HCT116 (cell line): ENCODE measurements at regions not wholly inside any gene's neighbourhood (a gene's known extent, or its start where the extent isn't known, plus 50 kb on each side); places are given as distances from the start of the nearest gene placed in this dataset.

ENCODE experiments used
- ATAC-seq: fragments of 200-7000 bp; cut with Tn5 transposase; 2 replicates; pipeline ENCODE4 v1.9.1; 2020; ENCODE audit warnings: mild to moderate bottlenecking, moderate library complexity
- BruUV-seq: library from RNA; stranded (reverse); fragments of 400-500 nt; replicated peaks from 2 replicates; lab custom pipeline; 2021; lab: Mats Ljungman, UMichigan
- CTCF ChIA-PET: fragments of 300-600 bp; sonication (Branson Sonifier 250); formaldehyde crosslinking; loops from one replicate; lab custom pipeline; 2021; ENCODE audit warnings: antibody characterized with exemption; lab: Charles Lee
- POLR2A ChIA-PET: fragments of 300-600, 350-600 bp; sonication (Branson Sonifier 250); formaldehyde crosslinking; loops from one replicate; lab custom pipeline; 2021; ENCODE audit warnings: antibody characterized with exemption; lab: Charles Lee
- RAD21 ChIA-PET, 2 experiments: fragments of 300-600 bp; sonication (Branson Sonifier 250); formaldehyde crosslinking; loops; one replicate each; lab custom pipeline; 2023; ENCODE audit warnings: low total read pairs in 2 of 2; ENCODE audit not compliant: uncharacterized antibody in 2 of 2, unreplicated experiment in 2 of 2, low non-redundant PET in 1 of 2; lab: Charles Lee
- DNase-seq: peaks from one replicate; pipeline ENCODE4 v3.0.0-alpha.2; 2010; ENCODE audit warnings: low read depth, low spot score
- H2AFZ ChIP-seq: fragments of 200-600 bp; shearing (Covaris generic), sonication (generic); 2 replicates; pipeline ENCODE4 v1.6.1; 2017; ENCODE audit warnings: low read depth, mixed run types, mixed read lengths, antibody characterized with exemption, low read length; ENCODE audit not compliant: poor library complexity, severe bottlenecking
- H3K27ac ChIP-seq: 2 replicates; pipeline ENCODE4 v1.5.1; 2012; ENCODE audit warnings: low read depth, low read length
- H3K27me3 ChIP-seq: fragments of 200-600 bp; sonication (generic); 2 replicates; pipeline ENCODE4 v1.6.1; 2016; ENCODE audit warnings: mixed run types, low read length, mixed read lengths; ENCODE audit not compliant: insufficient read depth
- H3K36me3 ChIP-seq, 2 experiments: fragments of 200-500 bp in 1 of 2; fragments of 200-600 bp in 1 of 2; sonication (Bioruptor generic) in 1 of 2; sonication (generic) in 1 of 2; 2 replicates each; pipeline versions ENCODE4 v1.5.1 to v1.6.1; 2014 to 2016; ENCODE audit warnings: low read length in 2 of 2, inconsistent platforms in 1 of 2, mixed read lengths in 1 of 2, mixed run types in 1 of 2; ENCODE audit not compliant: insufficient read depth in 2 of 2, control insufficient read depth in 1 of 2
- H3K4me1 ChIP-seq, 2 experiments: fragments of 200-600 bp in 1 of 2; sonication (generic) in 1 of 2; 2 replicates each; pipeline versions ENCODE4 v1.5.1 to v1.6.1; 2012 to 2017; ENCODE audit warnings: low read length in 2 of 2, inconsistent platforms in 1 of 2, mild to moderate bottlenecking in 1 of 2, mixed read lengths in 1 of 2, mixed run types in 1 of 2, moderate library complexity in 1 of 2; ENCODE audit not compliant: insufficient read depth in 2 of 2, control insufficient read depth in 1 of 2
- H3K4me2 ChIP-seq: fragments of 200-600 bp; sonication (generic); 2 replicates; pipeline ENCODE4 v1.6.1; 2017; ENCODE audit warnings: mixed run types, low read length, mixed read lengths
- H3K4me3 ChIP-seq, 2 experiments: fragments of 200-600 bp in 1 of 2; sonication (generic) in 1 of 2; replicated peaks in 1 of 2; 2 replicates each; pipeline ENCODE4 v1.5.1; 2011 to 2016; ENCODE audit warnings: low read length in 2 of 2, control low read depth in 1 of 2, low read depth in 1 of 2, mild to moderate bottlenecking in 1 of 2, mixed read lengths in 1 of 2, mixed run types in 1 of 2
- H3K79me2 ChIP-seq: fragments of 200-600 bp; sonication (generic); 2 replicates; pipeline ENCODE4 v1.6.1; 2017; ENCODE audit warnings: mild to moderate bottlenecking, mixed run types, low read length, moderate library complexity, mixed read lengths; ENCODE audit not compliant: insufficient read depth
- H3K9ac ChIP-seq: fragments of 200-600 bp; sonication (generic); 2 replicates; pipeline ENCODE4 v1.6.1; 2016; ENCODE audit warnings: low read length, mixed read lengths
- H3K9me2 ChIP-seq: fragments of 200-600 bp; sonication (generic), shearing (Covaris generic); 2 replicates; pipeline ENCODE4 v1.6.1; 2017; ENCODE audit warnings: mixed run types, mild to moderate bottlenecking, moderate library complexity; ENCODE audit not compliant: insufficient read depth
- H3K9me3 ChIP-seq, 2 experiments: fragments of 200-500 bp in 1 of 2; fragments of 200-600 bp in 1 of 2; sonication (Bioruptor generic) in 1 of 2; sonication (generic) in 1 of 2; 2 replicates each; pipeline ENCODE4 v1.6.1; 2014 to 2017; ENCODE audit warnings: low read length in 2 of 2, mixed read lengths in 2 of 2, inconsistent platforms in 1 of 2, low read depth in 1 of 2, mild to moderate bottlenecking in 1 of 2, mixed run types in 1 of 2, moderate library complexity in 1 of 2; ENCODE audit not compliant: control insufficient read depth in 1 of 2, insufficient read depth in 1 of 2
- H4K20me1 ChIP-seq: fragments of 200-600 bp; sonication (generic), shearing (Covaris generic); 2 replicates; pipeline ENCODE4 v1.6.1; 2017; ENCODE audit warnings: mixed run types, mild to moderate bottlenecking, moderate library complexity; ENCODE audit not compliant: insufficient read depth
- CBX3 ChIP-seq: IDR thresholded peaks from 2 replicates; pipeline ENCODE4 v1.6.1; 2012; ENCODE audit warnings: low read depth
- CEBPB ChIP-seq: IDR thresholded peaks from 2 replicates; pipeline ENCODE4 v1.6.1; 2012; ENCODE audit warnings: low read depth
- EGR1 ChIP-seq: IDR thresholded peaks from 2 replicates; pipeline ENCODE4 v1.6.1; 2012; ENCODE audit warnings: low read depth
- ELF1 ChIP-seq: IDR thresholded peaks from 2 replicates; pipeline ENCODE4 v1.6.1; 2012; ENCODE audit warnings: low read depth, borderline replicate concordance
- EZH2 ChIP-seq: fragments of 200-600 bp; sonication (generic); IDR thresholded peaks from 2 replicates; pipeline ENCODE4 v1.6.1; 2017; ENCODE audit warnings: antibody characterized with exemption, mixed run types
- EZH2phosphoT487 ChIP-seq: fragments of 200-600 bp; IDR thresholded peaks from 2 replicates; pipeline ENCODE4 v1.6.1; 2018; ENCODE audit warnings: antibody characterized with exemption, borderline replicate concordance
- POLR2A ChIP-seq: IDR thresholded peaks from 2 replicates; pipeline ENCODE4 v1.7.0; 2011; ENCODE audit warnings: borderline replicate concordance; ENCODE audit not compliant: insufficient read depth, insufficient read length; ENCODE audit errors: extremely low read depth
- POLR2AphosphoS5 ChIP-seq: IDR thresholded peaks from 2 replicates; pipeline ENCODE4 v1.6.1; 2011; ENCODE audit warnings: mild to moderate bottlenecking, low read depth, low read length, moderate library complexity
- RAD21 ChIP-seq: IDR thresholded peaks from 2 replicates; pipeline ENCODE4 v1.6.1; 2012; ENCODE audit warnings: low read depth, mild to moderate bottlenecking
- SIN3A ChIP-seq: IDR thresholded peaks from 2 replicates; pipeline ENCODE4 v1.6.1; 2012; ENCODE audit warnings: low read depth
- SP1 ChIP-seq: IDR thresholded peaks from 2 replicates; pipeline ENCODE4 v1.6.1; 2012; ENCODE audit warnings: low read depth
- SRF ChIP-seq: IDR thresholded peaks from 2 replicates; pipeline ENCODE4 v1.6.1; 2012; ENCODE audit warnings: low read depth
- TCF7L2 ChIP-seq: IDR thresholded peaks from 2 replicates; pipeline ENCODE4 v1.7.0; 2011; ENCODE audit warnings: borderline replicate concordance, inconsistent platforms; ENCODE audit not compliant: insufficient read depth, insufficient read length; ENCODE audit errors: extremely low read depth
- YY1 ChIP-seq: IDR thresholded peaks from 2 replicates; pipeline ENCODE4 v1.6.1; 2011; ENCODE audit warnings: low read length, low read depth, moderate library complexity, mild to moderate bottlenecking; ENCODE audit not compliant: insufficient replicate concordance; ENCODE audit errors: extremely low read depth
- ZFX ChIP-seq: fragments of 450-650 bp; IDR thresholded peaks from 2 replicates; pipeline ENCODE4 v1.6.1; 2017
- ZNF274 ChIP-seq: fragments of 200-500 bp; sonication (Bioruptor generic); IDR thresholded peaks from 2 replicates; pipeline ENCODE4 v1.6.1; 2014; ENCODE audit warnings: mild to moderate bottlenecking, low read depth, low read length, inconsistent platforms
- intact Hi-C: fragments of 100-400 bp; cut with micrococcal nuclease; formaldehyde crosslinking; loops from 2 replicates; pipeline ENCODE4 v1.10.0; 2022
- TF ChIP-seq, protein P1 (sequence below), 3 experiments: fragments of 200-600 bp in 1 of 3; sonication (generic) in 1 of 3; IDR thresholded peaks in 2 of 3; conservative IDR thresholded peaks in 1 of 3; 2 replicates each; pipeline ENCODE4 v1.5.1; 2012 to 2017; ENCODE audit warnings: low read depth in 2 of 3, low read length in 2 of 3, antibody characterized with exemption in 1 of 3, borderline replicate concordance in 1 of 3, control low read depth in 1 of 3, mild to moderate bottlenecking in 1 of 3, mixed read lengths in 1 of 3, mixed run types in 1 of 3, moderate library complexity in 1 of 3; ENCODE audit not compliant: insufficient read depth in 1 of 3
- TF ChIP-seq, protein P2 (sequence below): IDR thresholded peaks from 2 replicates; pipeline ENCODE4 v1.6.1; 2012; ENCODE audit warnings: low read depth
- TF ChIP-seq, protein P3 (sequence below): IDR thresholded peaks from 2 replicates; pipeline ENCODE4 v1.6.1; 2012
- TF ChIP-seq, protein P4 (sequence below): IDR thresholded peaks from 2 replicates; pipeline ENCODE4 v1.6.1; 2012

DNA sequence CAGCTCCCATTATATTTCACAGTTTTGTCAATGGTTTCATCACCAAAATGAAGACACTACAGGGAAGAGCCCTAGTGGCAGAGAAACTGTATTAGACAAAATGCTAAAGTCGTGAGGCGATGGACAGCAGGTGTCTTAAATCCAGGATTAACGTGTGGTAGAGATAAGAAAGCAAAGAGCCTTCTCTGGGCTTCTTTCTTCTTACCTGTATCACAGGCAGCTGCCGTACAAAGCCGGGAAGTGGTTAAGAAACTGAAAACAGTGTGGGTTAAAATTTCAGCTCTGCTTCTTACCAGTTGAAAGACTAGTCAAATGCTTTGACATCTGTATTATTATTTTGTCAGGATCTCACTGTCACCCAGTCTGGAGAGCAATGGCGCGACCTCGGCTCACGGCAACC is 98.2 kb upstream of the NUDT7 start:
- Histone ChIP-seq H3K4me3 (no peak overlapping the region), H3K36me3 (no peaks in the 10 kb centered on the region), H3K79me2 (no peaks in the 10 kb centered on the region), H2AFZ (no peak overlapping the region), H3K27me3 (peaks cover 15% of the 10 kb centered on the region; the same call in 1 of the 2 replicates), H3K27ac (no peak overlapping the region), H3K9ac (no peak overlapping the region), H3K9me3 (no peaks in the 10 kb centered on the region), H3K4me1 (no peaks in the 10 kb centered on the region), H3K9me2 (no peaks in the 10 kb centered on the region)
- DNase-seq (no peak), ATAC-seq (no peak)
- intact Hi-C loops = no loop called here
- ChIA-PET CTCF (no interaction called here), POLR2A (no interaction called here), RAD21 (no interaction called here)
- no peak for TF ChIP-seq EZH2phosphoT487
- no peak for TF ChIP-seq POLR2A
- TF ChIP-seq CEBPB = no peak
- no peak for TF ChIP-seq SIN3A
- no peak for TF ChIP-seq TCF7L2
- TF ChIP-seq EGR1 = no peak
- no peak for TF ChIP-seq YY1
- TF ChIP-seq RAD21 = no peak
- TF ChIP-seq, protein P1, sequence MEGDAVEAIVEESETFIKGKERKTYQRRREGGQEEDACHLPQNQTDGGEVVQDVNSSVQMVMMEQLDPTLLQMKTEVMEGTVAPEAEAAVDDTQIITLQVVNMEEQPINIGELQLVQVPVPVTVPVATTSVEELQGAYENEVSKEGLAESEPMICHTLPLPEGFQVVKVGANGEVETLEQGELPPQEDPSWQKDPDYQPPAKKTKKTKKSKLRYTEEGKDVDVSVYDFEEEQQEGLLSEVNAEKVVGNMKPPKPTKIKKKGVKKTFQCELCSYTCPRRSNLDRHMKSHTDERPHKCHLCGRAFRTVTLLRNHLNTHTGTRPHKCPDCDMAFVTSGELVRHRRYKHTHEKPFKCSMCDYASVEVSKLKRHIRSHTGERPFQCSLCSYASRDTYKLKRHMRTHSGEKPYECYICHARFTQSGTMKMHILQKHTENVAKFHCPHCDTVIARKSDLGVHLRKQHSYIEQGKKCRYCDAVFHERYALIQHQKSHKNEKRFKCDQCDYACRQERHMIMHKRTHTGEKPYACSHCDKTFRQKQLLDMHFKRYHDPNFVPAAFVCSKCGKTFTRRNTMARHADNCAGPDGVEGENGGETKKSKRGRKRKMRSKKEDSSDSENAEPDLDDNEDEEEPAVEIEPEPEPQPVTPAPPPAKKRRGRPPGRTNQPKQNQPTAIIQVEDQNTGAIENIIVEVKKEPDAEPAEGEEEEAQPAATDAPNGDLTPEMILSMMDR (IDR thresholded peaks at IDR 0.05 in 2 of 3, conservative IDR thresholded peaks at IDR 0.05 in 1 of 3; ENCODE audit: borderline replicate concordance in 1 of 3, insufficient read depth in 1 of 3, low read depth in 2 of 3, low read length in 2 of 3) = no peak
- no peak for TF ChIP-seq SP1
- TF ChIP-seq ELF1 = no peak
- TF ChIP-seq SRF = no peak
- no peak for TF ChIP-seq CBX3
- TF ChIP-seq, protein P2, sequence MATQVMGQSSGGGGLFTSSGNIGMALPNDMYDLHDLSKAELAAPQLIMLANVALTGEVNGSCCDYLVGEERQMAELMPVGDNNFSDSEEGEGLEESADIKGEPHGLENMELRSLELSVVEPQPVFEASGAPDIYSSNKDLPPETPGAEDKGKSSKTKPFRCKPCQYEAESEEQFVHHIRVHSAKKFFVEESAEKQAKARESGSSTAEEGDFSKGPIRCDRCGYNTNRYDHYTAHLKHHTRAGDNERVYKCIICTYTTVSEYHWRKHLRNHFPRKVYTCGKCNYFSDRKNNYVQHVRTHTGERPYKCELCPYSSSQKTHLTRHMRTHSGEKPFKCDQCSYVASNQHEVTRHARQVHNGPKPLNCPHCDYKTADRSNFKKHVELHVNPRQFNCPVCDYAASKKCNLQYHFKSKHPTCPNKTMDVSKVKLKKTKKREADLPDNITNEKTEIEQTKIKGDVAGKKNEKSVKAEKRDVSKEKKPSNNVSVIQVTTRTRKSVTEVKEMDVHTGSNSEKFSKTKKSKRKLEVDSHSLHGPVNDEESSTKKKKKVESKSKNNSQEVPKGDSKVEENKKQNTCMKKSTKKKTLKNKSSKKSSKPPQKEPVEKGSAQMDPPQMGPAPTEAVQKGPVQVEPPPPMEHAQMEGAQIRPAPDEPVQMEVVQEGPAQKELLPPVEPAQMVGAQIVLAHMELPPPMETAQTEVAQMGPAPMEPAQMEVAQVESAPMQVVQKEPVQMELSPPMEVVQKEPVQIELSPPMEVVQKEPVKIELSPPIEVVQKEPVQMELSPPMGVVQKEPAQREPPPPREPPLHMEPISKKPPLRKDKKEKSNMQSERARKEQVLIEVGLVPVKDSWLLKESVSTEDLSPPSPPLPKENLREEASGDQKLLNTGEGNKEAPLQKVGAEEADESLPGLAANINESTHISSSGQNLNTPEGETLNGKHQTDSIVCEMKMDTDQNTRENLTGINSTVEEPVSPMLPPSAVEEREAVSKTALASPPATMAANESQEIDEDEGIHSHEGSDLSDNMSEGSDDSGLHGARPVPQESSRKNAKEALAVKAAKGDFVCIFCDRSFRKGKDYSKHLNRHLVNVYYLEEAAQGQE = no peak
- TF ChIP-seq ZFX = no peak
- TF ChIP-seq, protein P3, sequence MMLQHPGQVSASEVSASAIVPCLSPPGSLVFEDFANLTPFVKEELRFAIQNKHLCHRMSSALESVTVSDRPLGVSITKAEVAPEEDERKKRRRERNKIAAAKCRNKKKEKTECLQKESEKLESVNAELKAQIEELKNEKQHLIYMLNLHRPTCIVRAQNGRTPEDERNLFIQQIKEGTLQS = no peak
- no peak for TF ChIP-seq EZH2
- no peak for TF ChIP-seq POLR2AphosphoS5
- TF ChIP-seq, protein P4, sequence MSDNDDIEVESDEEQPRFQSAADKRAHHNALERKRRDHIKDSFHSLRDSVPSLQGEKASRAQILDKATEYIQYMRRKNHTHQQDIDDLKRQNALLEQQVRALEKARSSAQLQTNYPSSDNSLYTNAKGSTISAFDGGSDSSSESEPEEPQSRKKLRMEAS = no peak
- TF ChIP-seq ZNF274 = no peak
- TF ChIP-seq, all 23 proteins: peak for 0
- no peaks in the 10 kb centered on the region for H4K20me1 ChIP-seq
- no TSS peak for BruUV-seq
- no peak overlapping the region for H3K4me2 ChIP-seq
